Fibroblast of mammary gland (primary cell): ENCODE measurements at regions not wholly inside any gene's neighbourhood (a gene's known extent, or its start where the extent isn't known, plus 50 kb on each side); places are given as distances from the start of the nearest gene placed in this dataset.
"Not testable (repeated sequence)": the region's sequence is repeated elsewhere in the genome, so short reads cannot be mapped to it uniquely, and the experiment has no call there.

ENCODE experiments used
- DNase-seq: peaks from one replicate; pipeline ENCODE4 v3.0.0-alpha.2; 2010; ENCODE audit warnings: low read depth
- H3K4me3 ChIP-seq: 2 replicates; pipeline ENCODE4 v1.5.1; 2011; ENCODE audit warnings: low read depth, mild to moderate bottlenecking, low read length, moderate library complexity; ENCODE audit not compliant: control insufficient read depth
- CTCF ChIP-seq: conservative IDR thresholded peaks from 2 replicates; pipeline ENCODE4 v1.5.1; 2011; ENCODE audit warnings: low read depth, low read length, inconsistent platforms; ENCODE audit not compliant: control insufficient read depth, insufficient read depth

GRCh38 chr2:65980531-65980930 lies 454.4 kb upstream of the MEIS1 start:
- no peak for TF ChIP-seq CTCF

GRCh38 chr2:65979446-65979845 lies 455.5 kb upstream of the MEIS1 start:
- H3K4me3 ChIP-seq, result no peak overlapping the region
- no peak for TF ChIP-seq CTCF
- DNase-seq, result no peak

More at GRCh38 chr2:65980531-65980930, 454.4 kb upstream of the MEIS1 start:
- no peak overlapping the region for H3K4me3 ChIP-seq
- DNase-seq, result no peak

- no peak overlapping the region for H3K4me3 ChIP-seq
- peak; percentile 30 for TF ChIP-seq CTCF
- peak; percentile 22 for DNase-seq
Measured at GRCh38 chr2:65974067-65974723, 460.7 kb upstream of the MEIS1 start.

- TF ChIP-seq CTCF, result no peak
Measured at GRCh38 chr2:65969161-65969560, 465.8 kb upstream of the MEIS1 start.

GRCh38 chr2:65963303-65963702 lies 471.6 kb upstream of the MEIS1 start:
- DNase-seq, H3K4me3 ChIP-seq: not testable (repeated sequence)

More at GRCh38 chr2:65969161-65969560, 465.8 kb upstream of the MEIS1 start:
- DNase-seq, result no peak
- H3K4me3 ChIP-seq, result no peak overlapping the region

GRCh38 chr2:65960953-65961352 lies 474.0 kb upstream of the MEIS1 start:
- no peak for DNase-seq
- TF ChIP-seq CTCF, result no peak
- no peak overlapping the region for H3K4me3 ChIP-seq

GRCh38 chr2:65957886-65958285 lies 477.0 kb upstream of the MEIS1 start:
- no peak overlapping the region for H3K4me3 ChIP-seq
- no peak for TF ChIP-seq CTCF
- no peak for DNase-seq
